ENCODE measurements at regions not wholly inside any gene's neighbourhood (a gene's known extent, or its start where the extent isn't known, plus 50 kb on each side); places are given as distances from the start of the nearest gene placed in this dataset.

DNA sequence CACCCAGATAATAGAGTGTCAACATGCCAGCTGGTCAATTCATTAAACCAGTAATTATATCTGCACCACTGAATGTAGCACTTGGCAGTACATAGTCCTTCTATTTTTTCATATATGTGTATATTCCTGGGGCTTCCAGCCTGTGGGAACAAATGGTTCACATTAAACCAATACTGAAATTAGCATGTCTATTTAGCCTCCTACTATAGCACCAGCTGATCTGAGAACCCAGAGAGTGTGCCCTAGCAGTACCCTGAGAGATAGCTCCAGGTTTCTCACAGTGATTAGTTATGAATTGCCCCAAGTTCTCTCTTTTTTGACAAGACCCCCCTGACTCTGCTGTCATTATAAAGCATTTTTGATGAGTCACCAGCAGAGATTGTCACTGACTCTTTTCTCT, 1097.3 kb upstream of the FLRT2 start:
- TF ChIP-seq POLR2A (IDR thresholded peaks at IDR 0.05): no peak
- TF ChIP-seq, protein P1, sequence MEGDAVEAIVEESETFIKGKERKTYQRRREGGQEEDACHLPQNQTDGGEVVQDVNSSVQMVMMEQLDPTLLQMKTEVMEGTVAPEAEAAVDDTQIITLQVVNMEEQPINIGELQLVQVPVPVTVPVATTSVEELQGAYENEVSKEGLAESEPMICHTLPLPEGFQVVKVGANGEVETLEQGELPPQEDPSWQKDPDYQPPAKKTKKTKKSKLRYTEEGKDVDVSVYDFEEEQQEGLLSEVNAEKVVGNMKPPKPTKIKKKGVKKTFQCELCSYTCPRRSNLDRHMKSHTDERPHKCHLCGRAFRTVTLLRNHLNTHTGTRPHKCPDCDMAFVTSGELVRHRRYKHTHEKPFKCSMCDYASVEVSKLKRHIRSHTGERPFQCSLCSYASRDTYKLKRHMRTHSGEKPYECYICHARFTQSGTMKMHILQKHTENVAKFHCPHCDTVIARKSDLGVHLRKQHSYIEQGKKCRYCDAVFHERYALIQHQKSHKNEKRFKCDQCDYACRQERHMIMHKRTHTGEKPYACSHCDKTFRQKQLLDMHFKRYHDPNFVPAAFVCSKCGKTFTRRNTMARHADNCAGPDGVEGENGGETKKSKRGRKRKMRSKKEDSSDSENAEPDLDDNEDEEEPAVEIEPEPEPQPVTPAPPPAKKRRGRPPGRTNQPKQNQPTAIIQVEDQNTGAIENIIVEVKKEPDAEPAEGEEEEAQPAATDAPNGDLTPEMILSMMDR (IDR thresholded peaks at IDR 0.05): no peak
